ENCODE measurements at regions not wholly inside any gene's neighbourhood (a gene's known extent, or its start where the extent isn't known, plus 50 kb on each side); places are given as distances from the start of the nearest gene placed in this dataset.

- TF ChIP-seq CTCF (conservative IDR thresholded peaks at IDR 0.05 in 1 of 2, IDR thresholded peaks at IDR 0.05 in 1 of 2; ENCODE audit: low read depth in 1 of 2, low read length in 2 of 2), result no peak
- no peak for TF ChIP-seq EZH2 (IDR thresholded peaks at IDR 0.05; ENCODE audit: low read length, missing control alignments)
Measured at GRCh38 chr14:105919458-105920150, 393.2 kb downstream of the TMEM121 start.
